RWPE1 (cell line): ENCODE measurements at regions not wholly inside any gene's neighbourhood (a gene's known extent, or its start where the extent isn't known, plus 50 kb on each side); places are given as distances from the start of the nearest gene placed in this dataset.

Source experiments
- CTCF ChIA-PET: fragments of 350-600 bp; sonication (Branson Sonifier 250); formaldehyde crosslinking; extraction: SDS; loops from one replicate; lab custom pipeline; 2021; lab: Yijun Ruan, JAX
- POLR2A ChIA-PET: fragments of 400-600 bp; formaldehyde crosslinking; extraction: SDS; loops from one replicate; lab custom pipeline; 2020; ENCODE audit warnings: antibody characterized with exemption; ENCODE audit not compliant: low non-redundant PET; lab: Yijun Ruan, JAX
- DNase-seq: peaks from one replicate; pipeline ENCODE4 v3.0.0; 2012; ENCODE audit warnings: low spot score
- H3K27ac ChIP-seq: fragments of 450-650 bp; 2 replicates; pipeline ENCODE4 v1.5.1; 2017
- CTCF ChIP-seq: fragments of 450-650 bp; conservative IDR thresholded peaks from 2 replicates; pipeline ENCODE4 v1.5.1; 2017; ENCODE audit warnings: low read depth, mild to moderate bottlenecking

GRCh38 chr13:111555268-111555808, 234.9 kb downstream of the TEX29 start:
- no peak for DNase-seq
- ChIA-PET POLR2A (no interaction called here), CTCF (interaction anchor here (0.7 kb wide), 1 partner anchor 12 kb away, joined by 3 read pairs; no protein-coding TSS in a partner anchor)
- H3K27ac ChIP-seq: no peak overlapping the region
- TF ChIP-seq CTCF: no peak

- no peak for TF ChIP-seq CTCF
- ChIA-PET CTCF (no interaction called here), POLR2A (no interaction called here)
- H3K27ac ChIP-seq: no peak overlapping the region
- no peak for DNase-seq
Observed at GRCh38 chr13:111555903-111556302, 235.5 kb downstream of the TEX29 start.

GRCh38 chr13:111556496-111556895, 236.1 kb downstream of the TEX29 start:
- no peak for TF ChIP-seq CTCF
- CTCF ChIA-PET: no interaction called here
- POLR2A ChIA-PET: no interaction called here

GRCh38 chr13:111557921-111558699, 237.7 kb downstream of the TEX29 start:
- H3K27ac ChIP-seq: no peak overlapping the region
- no peak for DNase-seq
- ChIA-PET POLR2A (no interaction called here), CTCF (interaction anchor here (0.5 to 0.6 kb wide), 2 partner anchors 513 to 930 kb away, joined by 4 read pairs; no protein-coding TSS in a partner anchor)
- no peak for TF ChIP-seq CTCF

More at GRCh38 chr13:111556496-111556895, 236.1 kb downstream of the TEX29 start:
- DNase-seq: no peak
- no peak overlapping the region for H3K27ac ChIP-seq

- TF ChIP-seq CTCF: no peak
- CTCF ChIA-PET: interaction anchor here (0.6 kb wide), 1 partner anchor 929 kb away, joined by 4 read pairs; no protein-coding TSS in a partner anchor
- POLR2A ChIA-PET: no interaction called here
- no peak for DNase-seq
- no peak overlapping the region for H3K27ac ChIP-seq
Observed at GRCh38 chr13:111558700-111559088, 238.3 kb downstream of the TEX29 start.

GRCh38 chr13:111559612-111560403, 239.4 kb downstream of the TEX29 start:
- TF ChIP-seq CTCF: no peak
- no peak for DNase-seq

More at GRCh38 chr13:111559612-111560403, 239.4 kb downstream of the TEX29 start:
- no peak overlapping the region for H3K27ac ChIP-seq
- ChIA-PET POLR2A (no interaction called here), CTCF (no interaction called here)
